ENCODE measurements at regions not wholly inside any gene's neighbourhood (a gene's known extent, or its start where the extent isn't known, plus 50 kb on each side); places are given as distances from the start of the nearest gene placed in this dataset.

- TF ChIP-seq RELA (CRISPR knock-in tag; IDR thresholded peaks at IDR 0.05; ENCODE audit: borderline replicate concordance) (no peak), FOXK1 (CRISPR knock-in tag; IDR thresholded peaks at IDR 0.05) (no peak), PRRX2 (CRISPR knock-in tag; IDR thresholded peaks at IDR 0.05) (no peak), TEAD4 (CRISPR knock-in tag; IDR thresholded peaks at IDR 0.05) (no peak), ZBTB21 (CRISPR knock-in tag; IDR thresholded peaks at IDR 0.05; ENCODE audit: borderline replicate concordance) (no peak)
- TF ChIP-seq, protein P1, sequence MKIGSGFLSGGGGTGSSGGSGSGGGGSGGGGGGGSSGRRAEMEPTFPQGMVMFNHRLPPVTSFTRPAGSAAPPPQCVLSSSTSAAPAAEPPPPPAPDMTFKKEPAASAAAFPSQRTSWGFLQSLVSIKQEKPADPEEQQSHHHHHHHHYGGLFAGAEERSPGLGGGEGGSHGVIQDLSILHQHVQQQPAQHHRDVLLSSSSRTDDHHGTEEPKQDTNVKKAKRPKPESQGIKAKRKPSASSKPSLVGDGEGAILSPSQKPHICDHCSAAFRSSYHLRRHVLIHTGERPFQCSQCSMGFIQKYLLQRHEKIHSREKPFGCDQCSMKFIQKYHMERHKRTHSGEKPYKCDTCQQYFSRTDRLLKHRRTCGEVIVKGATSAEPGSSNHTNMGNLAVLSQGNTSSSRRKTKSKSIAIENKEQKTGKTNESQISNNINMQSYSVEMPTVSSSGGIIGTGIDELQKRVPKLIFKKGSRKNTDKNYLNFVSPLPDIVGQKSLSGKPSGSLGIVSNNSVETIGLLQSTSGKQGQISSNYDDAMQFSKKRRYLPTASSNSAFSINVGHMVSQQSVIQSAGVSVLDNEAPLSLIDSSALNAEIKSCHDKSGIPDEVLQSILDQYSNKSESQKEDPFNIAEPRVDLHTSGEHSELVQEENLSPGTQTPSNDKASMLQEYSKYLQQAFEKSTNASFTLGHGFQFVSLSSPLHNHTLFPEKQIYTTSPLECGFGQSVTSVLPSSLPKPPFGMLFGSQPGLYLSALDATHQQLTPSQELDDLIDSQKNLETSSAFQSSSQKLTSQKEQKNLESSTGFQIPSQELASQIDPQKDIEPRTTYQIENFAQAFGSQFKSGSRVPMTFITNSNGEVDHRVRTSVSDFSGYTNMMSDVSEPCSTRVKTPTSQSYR (CRISPR knock-in tag; IDR thresholded peaks at IDR 0.05), result no peak
These were observed 394.1 kb downstream of the SOX9 start (continued) for GRCh38 chr17:72514891-72515290.

- no peak for ATAC-seq
- TF ChIP-seq SMAD4 (CRISPR knock-in tag; IDR thresholded peaks at IDR 0.05) (no peak), NR2C2 (CRISPR knock-in tag; IDR thresholded peaks at IDR 0.05) (no peak), ZNF423 (CRISPR knock-in tag; IDR thresholded peaks at IDR 0.05) (no peak), MYBL2 (CRISPR knock-in tag; IDR thresholded peaks at IDR 0.05) (no peak), FOXJ3 (CRISPR knock-in tag; IDR thresholded peaks at IDR 0.05; ENCODE audit: borderline replicate concordance) (no peak), RELA (CRISPR knock-in tag; IDR thresholded peaks at IDR 0.05; ENCODE audit: borderline replicate concordance) (no peak), IRF1 (CRISPR knock-in tag; IDR thresholded peaks at IDR 0.05) (no peak), ZBTB21 (CRISPR knock-in tag; IDR thresholded peaks at IDR 0.05; ENCODE audit: borderline replicate concordance) (no peak), E2F4 (CRISPR knock-in tag; IDR thresholded peaks at IDR 0.05; ENCODE audit: borderline replicate concordance, low read depth) (no peak), ETV6 (CRISPR knock-in tag; IDR thresholded peaks at IDR 0.05) (no peak), NFATC4 (CRISPR knock-in tag; IDR thresholded peaks at IDR 0.05) (no peak), ZNF512 (CRISPR knock-in tag; IDR thresholded peaks at IDR 0.05; ENCODE audit: borderline replicate concordance) (no peak), ZNF219 (CRISPR knock-in tag; IDR thresholded peaks at IDR 0.05; ENCODE audit: borderline replicate concordance) (no peak), CREM (CRISPR knock-in tag; IDR thresholded peaks at IDR 0.05) (no peak), FOXK1 (CRISPR knock-in tag; IDR thresholded peaks at IDR 0.05) (no peak)
- TF ChIP-seq, protein P2, sequence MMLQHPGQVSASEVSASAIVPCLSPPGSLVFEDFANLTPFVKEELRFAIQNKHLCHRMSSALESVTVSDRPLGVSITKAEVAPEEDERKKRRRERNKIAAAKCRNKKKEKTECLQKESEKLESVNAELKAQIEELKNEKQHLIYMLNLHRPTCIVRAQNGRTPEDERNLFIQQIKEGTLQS (CRISPR knock-in tag; conservative IDR thresholded peaks at IDR 0.05), result no peak
- TF ChIP-seq, protein P3, sequence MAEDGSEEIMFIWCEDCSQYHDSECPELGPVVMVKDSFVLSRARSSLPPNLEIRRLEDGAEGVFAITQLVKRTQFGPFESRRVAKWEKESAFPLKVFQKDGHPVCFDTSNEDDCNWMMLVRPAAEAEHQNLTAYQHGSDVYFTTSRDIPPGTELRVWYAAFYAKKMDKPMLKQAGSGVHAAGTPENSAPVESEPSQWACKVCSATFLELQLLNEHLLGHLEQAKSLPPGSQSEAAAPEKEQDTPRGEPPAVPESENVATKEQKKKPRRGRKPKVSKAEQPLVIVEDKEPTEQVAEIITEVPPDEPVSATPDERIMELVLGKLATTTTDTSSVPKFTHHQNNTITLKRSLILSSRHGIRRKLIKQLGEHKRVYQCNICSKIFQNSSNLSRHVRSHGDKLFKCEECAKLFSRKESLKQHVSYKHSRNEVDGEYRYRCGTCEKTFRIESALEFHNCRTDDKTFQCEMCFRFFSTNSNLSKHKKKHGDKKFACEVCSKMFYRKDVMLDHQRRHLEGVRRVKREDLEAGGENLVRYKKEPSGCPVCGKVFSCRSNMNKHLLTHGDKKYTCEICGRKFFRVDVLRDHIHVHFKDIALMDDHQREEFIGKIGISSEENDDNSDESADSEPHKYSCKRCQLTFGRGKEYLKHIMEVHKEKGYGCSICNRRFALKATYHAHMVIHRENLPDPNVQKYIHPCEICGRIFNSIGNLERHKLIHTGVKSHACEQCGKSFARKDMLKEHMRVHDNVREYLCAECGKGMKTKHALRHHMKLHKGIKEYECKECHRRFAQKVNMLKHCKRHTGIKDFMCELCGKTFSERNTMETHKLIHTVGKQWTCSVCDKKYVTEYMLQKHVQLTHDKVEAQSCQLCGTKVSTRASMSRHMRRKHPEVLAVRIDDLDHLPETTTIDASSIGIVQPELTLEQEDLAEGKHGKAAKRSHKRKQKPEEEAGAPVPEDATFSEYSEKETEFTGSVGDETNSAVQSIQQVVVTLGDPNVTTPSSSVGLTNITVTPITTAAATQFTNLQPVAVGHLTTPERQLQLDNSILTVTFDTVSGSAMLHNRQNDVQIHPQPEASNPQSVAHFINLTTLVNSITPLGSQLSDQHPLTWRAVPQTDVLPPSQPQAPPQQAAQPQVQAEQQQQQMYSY (CRISPR knock-in tag; IDR thresholded peaks at IDR 0.05), result no peak
- Mint-ChIP-seq H3K4me1 (peaks cover 61% of the 10 kb centered on the region), H3K36me3 (no peaks in the 10 kb centered on the region), H3K9me3 (no peaks in the 10 kb centered on the region), H3K27ac (no peak overlapping the region), H3K27me3 (ENCODE audit: low read depth) (no peaks in the 10 kb centered on the region), H3K4me3 (no peak overlapping the region)
- ChIA-PET CTCF (no interaction called here), POLR2A (no interaction called here)
- DNase-seq (ENCODE audit: low spot score), result no peak
These were observed 394.7 kb downstream of the SOX9 start for GRCh38 chr17:72515291-72516065.

Data from WTC11 (cell line).